Memory B cell (primary cell): ENCODE measurements at regions not wholly inside any gene's neighbourhood (a gene's known extent, or its start where the extent isn't known, plus 50 kb on each side); places are given as distances from the start of the nearest gene placed in this dataset.

ENCODE experiments used
- ATAC-seq: fragments of 150-1000 bp; cut with Tn5 transposase; 2 replicates; pipeline ENCODE4 v1.10.0; 2021; ENCODE audit warnings: low read depth, mild to moderate bottlenecking, moderate library complexity
- DNase-seq, 2 donors: peaks; one replicate each; pipeline ENCODE4 v3.0.0; 2022; ENCODE audit warnings: low spot score in 2 of 2
- H3K27ac Mint-ChIP-seq: one replicate; pipeline ENCODE4 v1.8.0; 2022; ENCODE audit warnings: mild to moderate bottlenecking, moderate library complexity, mixed read lengths
- H3K27me3 Mint-ChIP-seq: one replicate; pipeline ENCODE4 v1.8.0; 2022; ENCODE audit warnings: mixed read lengths
- H3K36me3 Mint-ChIP-seq: one replicate; pipeline ENCODE4 v1.8.0; 2022; ENCODE audit warnings: mild to moderate bottlenecking, mixed read lengths
- H3K4me1 Mint-ChIP-seq: one replicate; pipeline ENCODE4 v1.8.0; 2022; ENCODE audit warnings: mixed read lengths
- H3K4me3 Mint-ChIP-seq: one replicate; pipeline ENCODE4 v1.8.0; 2022; ENCODE audit warnings: mild to moderate bottlenecking, moderate library complexity, mixed read lengths
- H3K9me3 Mint-ChIP-seq: one replicate; pipeline ENCODE4 v1.8.0; 2022; ENCODE audit warnings: mixed read lengths

- DNase-seq: no peak
- no peak overlapping the region for H3K27ac Mint-ChIP-seq
- H3K27me3 Mint-ChIP-seq: no peaks in the 10 kb centered on the region
- H3K36me3 Mint-ChIP-seq: no peaks in the 10 kb centered on the region
- no peak overlapping the region for H3K4me3 Mint-ChIP-seq
- no peak for ATAC-seq
- peaks cover 3% of the 10 kb centered on the region for H3K9me3 Mint-ChIP-seq
- no peaks in the 10 kb centered on the region for H3K4me1 Mint-ChIP-seq
Measured at GRCh38 chr14:84694161-84694560, 835.8 kb upstream of the FLRT2 start.

- no peaks in the 10 kb centered on the region for H3K27me3 Mint-ChIP-seq
- DNase-seq (no peak), ATAC-seq (no peak)
- H3K9me3 Mint-ChIP-seq: peaks cover 4% of the 10 kb centered on the region
- no peaks in the 10 kb centered on the region for H3K4me1 Mint-ChIP-seq
- H3K4me3 Mint-ChIP-seq: no peak overlapping the region
- no peaks in the 10 kb centered on the region for H3K36me3 Mint-ChIP-seq
- no peak overlapping the region for H3K27ac Mint-ChIP-seq
Measured at GRCh38 chr14:84704601-84705000, 825.3 kb upstream of the FLRT2 start.

- no peaks in the 10 kb centered on the region for H3K27me3 Mint-ChIP-seq
- DNase-seq (no peak), ATAC-seq (no peak)
- H3K36me3 Mint-ChIP-seq: no peaks in the 10 kb centered on the region
- H3K4me3 Mint-ChIP-seq: no peak overlapping the region
- H3K4me1 Mint-ChIP-seq: no peaks in the 10 kb centered on the region
- no peak overlapping the region for H3K27ac Mint-ChIP-seq
- H3K9me3 Mint-ChIP-seq: peaks cover 9% of the 10 kb centered on the region
Measured at GRCh38 chr14:84707830-84708229, 822.1 kb upstream of the FLRT2 start.

- no peak for DNase-seq
- Mint-ChIP-seq H3K27ac (no peak overlapping the region), H3K4me3 (no peak overlapping the region)
Measured at GRCh38 chr14:84708865-84709264, 821.1 kb upstream of the FLRT2 start.

GRCh38 chr14:84726471-84726870, 803.5 kb upstream of the FLRT2 start:
- H3K27me3 Mint-ChIP-seq: no peaks in the 10 kb centered on the region
- no peaks in the 10 kb centered on the region for H3K36me3 Mint-ChIP-seq
- no peak overlapping the region for H3K4me3 Mint-ChIP-seq
- DNase-seq (no peak), ATAC-seq (no peak)
- H3K9me3 Mint-ChIP-seq: peaks cover 10% of the 10 kb centered on the region
- no peaks in the 10 kb centered on the region for H3K4me1 Mint-ChIP-seq
- H3K27ac Mint-ChIP-seq: no peak overlapping the region

More at GRCh38 chr14:84708865-84709264, 821.1 kb upstream of the FLRT2 start:
- ATAC-seq: no peak
- Mint-ChIP-seq H3K27me3 (no peaks in the 10 kb centered on the region), H3K4me1 (no peaks in the 10 kb centered on the region), H3K36me3 (no peaks in the 10 kb centered on the region), H3K9me3 (peaks cover 9% of the 10 kb centered on the region)

- no peak for ATAC-seq
- DNase-seq: no peak
- Mint-ChIP-seq H3K27me3 (no peaks in the 10 kb centered on the region), H3K36me3 (no peaks in the 10 kb centered on the region), H3K4me3 (no peak overlapping the region), H3K9me3 (peaks cover 7% of the 10 kb centered on the region), H3K27ac (no peak overlapping the region), H3K4me1 (no peaks in the 10 kb centered on the region)
Measured at GRCh38 chr14:84749191-84749955, 780.6 kb upstream of the FLRT2 start.

GRCh38 chr14:84750284-84750683, 779.7 kb upstream of the FLRT2 start:
- Mint-ChIP-seq H3K4me1 (no peaks in the 10 kb centered on the region), H3K27me3 (no peaks in the 10 kb centered on the region), H3K4me3 (no peak overlapping the region), H3K36me3 (no peaks in the 10 kb centered on the region), H3K27ac (no peak overlapping the region), H3K9me3 (peaks cover 7% of the 10 kb centered on the region)
- no peak for DNase-seq
- no peak for ATAC-seq

GRCh38 chr14:84750763-84751554, 779.0 kb upstream of the FLRT2 start:
- peaks cover 7% of the 10 kb centered on the region for H3K9me3 Mint-ChIP-seq

GRCh38 chr14:84751745-84752144, 778.2 kb upstream of the FLRT2 start:
- H3K4me3 Mint-ChIP-seq: no peak overlapping the region

More at GRCh38 chr14:84750763-84751554, 779.0 kb upstream of the FLRT2 start:
- Mint-ChIP-seq H3K36me3 (no peaks in the 10 kb centered on the region), H3K27me3 (no peaks in the 10 kb centered on the region), H3K4me1 (no peaks in the 10 kb centered on the region), H3K4me3 (no peak overlapping the region), H3K27ac (no peak overlapping the region)
- DNase-seq (no peak), ATAC-seq (no peak)

GRCh38 chr14:84760489-84761126, 769.3 kb upstream of the FLRT2 start:
- Mint-ChIP-seq H3K4me1 (no peaks in the 10 kb centered on the region), H3K9me3 (peaks cover 8% of the 10 kb centered on the region), H3K27me3 (no peaks in the 10 kb centered on the region), H3K27ac (no peak overlapping the region), H3K36me3 (no peaks in the 10 kb centered on the region), H3K4me3 (no peak overlapping the region)
- ATAC-seq (no peak), DNase-seq (no peak)

More at GRCh38 chr14:84751745-84752144, 778.2 kb upstream of the FLRT2 start:
- DNase-seq (no peak), ATAC-seq (no peak)
- Mint-ChIP-seq H3K9me3 (peaks cover 7% of the 10 kb centered on the region), H3K36me3 (no peaks in the 10 kb centered on the region), H3K27me3 (no peaks in the 10 kb centered on the region), H3K27ac (no peak overlapping the region), H3K4me1 (no peaks in the 10 kb centered on the region)

- Mint-ChIP-seq H3K4me3 (no peak overlapping the region), H3K36me3 (no peaks in the 10 kb centered on the region), H3K9me3 (peaks cover 10% of the 10 kb centered on the region), H3K27me3 (no peaks in the 10 kb centered on the region), H3K27ac (no peak overlapping the region), H3K4me1 (no peaks in the 10 kb centered on the region)
- no peak for ATAC-seq
- no peak for DNase-seq
Measured at GRCh38 chr14:84767434-84767833, 762.5 kb upstream of the FLRT2 start.

- Mint-ChIP-seq H3K4me3 (no peak overlapping the region), H3K27ac (no peak overlapping the region)
Measured at GRCh38 chr14:84770030-84770429, 759.9 kb upstream of the FLRT2 start.

GRCh38 chr14:84777356-84777755, 752.6 kb upstream of the FLRT2 start:
- Mint-ChIP-seq H3K4me3 (no peak overlapping the region), H3K27ac (no peak overlapping the region), H3K4me1 (no peaks in the 10 kb centered on the region), H3K27me3 (no peaks in the 10 kb centered on the region), H3K9me3 (peaks cover 6% of the 10 kb centered on the region), H3K36me3 (no peaks in the 10 kb centered on the region)
- DNase-seq (no peak), ATAC-seq (no peak)

More at GRCh38 chr14:84770030-84770429, 759.9 kb upstream of the FLRT2 start:
- no peaks in the 10 kb centered on the region for H3K27me3 Mint-ChIP-seq
- H3K4me1 Mint-ChIP-seq: no peaks in the 10 kb centered on the region
- peaks cover 9% of the 10 kb centered on the region for H3K9me3 Mint-ChIP-seq
- ATAC-seq: no peak
- no peaks in the 10 kb centered on the region for H3K36me3 Mint-ChIP-seq
- DNase-seq: no peak

GRCh38 chr14:84782902-84783301, 747.0 kb upstream of the FLRT2 start:
- Mint-ChIP-seq H3K36me3 (no peaks in the 10 kb centered on the region), H3K9me3 (peaks cover 4% of the 10 kb centered on the region), H3K27me3 (no peaks in the 10 kb centered on the region), H3K4me3 (no peak overlapping the region), H3K4me1 (no peaks in the 10 kb centered on the region), H3K27ac (no peak overlapping the region)
- DNase-seq (no peak), ATAC-seq (no peak)
